GM18873 (cell line): ENCODE measurements at regions not wholly inside any gene's neighbourhood (a gene's known extent, or its start where the extent isn't known, plus 50 kb on each side); places are given as distances from the start of the nearest gene placed in this dataset.
A peak's percentile ranks its signal among the peaks of the same experiment; 100 is the strongest.
"Not testable (repeated sequence)": the region's sequence is repeated elsewhere in the genome, so short reads cannot be mapped to it uniquely, and the experiment has no call there.

Source experiments
- ATAC-seq: cut with Tn5 transposase; IDR thresholded peaks from one replicate; pipeline ENCODE4 v1.9.1; 2021; ENCODE audit warnings: mild to moderate bottlenecking, moderate library complexity, moderate number of reproducible peaks; ENCODE audit not compliant: unreplicated experiment, low FRiP score

DNA sequence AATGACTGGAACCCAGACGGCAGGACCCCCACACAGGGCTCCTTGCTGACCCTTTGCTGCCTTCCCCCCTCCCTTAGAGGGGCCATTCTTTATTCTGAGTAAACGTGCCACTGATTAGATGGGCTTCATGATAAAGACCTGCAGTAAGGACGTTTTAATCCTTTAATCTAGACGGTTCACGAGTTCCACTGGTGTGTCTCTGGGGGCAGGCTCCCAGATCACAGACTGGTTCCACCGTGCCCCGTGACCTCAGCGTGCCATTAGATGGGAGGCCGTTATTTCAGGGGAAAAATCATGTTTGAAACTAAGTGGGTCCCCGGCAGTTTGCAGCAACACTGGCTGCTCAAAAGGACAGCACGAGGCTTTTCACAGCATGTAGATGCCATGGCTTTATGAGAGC, 246.9 kb upstream of the PLGLB2 start:
- ATAC-seq, result not testable (repeated sequence)

DNA sequence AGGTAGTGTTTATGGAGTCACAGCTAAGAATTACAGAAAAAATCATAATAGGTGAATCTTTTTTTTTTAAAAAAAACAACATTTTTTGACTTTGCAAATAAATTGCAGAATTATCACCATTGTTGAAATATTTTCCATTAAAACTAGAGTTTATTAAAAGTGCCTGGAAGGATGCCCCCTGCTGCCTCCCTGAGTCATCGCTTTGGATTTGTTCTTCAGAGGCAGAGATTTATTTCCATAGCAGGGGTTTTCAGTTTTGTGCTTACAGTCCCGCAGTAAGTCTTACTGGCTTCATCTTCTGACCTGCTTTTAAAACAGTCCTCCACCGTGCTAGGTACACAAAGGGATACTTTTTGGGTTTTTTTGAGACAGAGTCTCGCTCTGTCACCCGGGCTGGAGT, 244.9 kb upstream of the PLGLB2 start:
- not testable (repeated sequence) for ATAC-seq

DNA sequence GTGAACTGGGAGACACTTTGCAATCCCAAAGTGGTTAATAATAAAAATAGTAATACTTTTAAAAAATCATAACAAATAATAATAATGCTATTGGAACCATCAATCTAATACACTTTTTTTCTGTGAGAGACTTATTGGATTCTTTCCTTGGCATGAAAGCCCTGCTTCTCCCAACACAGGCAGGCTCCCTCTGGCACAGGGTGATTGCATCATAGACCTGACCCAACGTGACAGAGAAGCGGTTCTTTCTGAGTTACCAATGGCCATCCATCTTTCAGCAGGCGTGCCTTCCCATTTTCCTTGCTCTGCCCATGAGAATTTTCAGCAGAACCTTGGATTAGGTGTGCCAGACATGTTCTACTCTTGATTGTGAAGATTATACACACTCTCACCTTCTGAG, 242.6 kb upstream of the PLGLB2 start:
- not testable (repeated sequence) for ATAC-seq

GRCh38 chr2:87505909-87506308, 242.0 kb upstream of the PLGLB2 start:
- ATAC-seq, result not testable (repeated sequence)

- ATAC-seq, result not testable (repeated sequence)
These were observed 240.2 kb upstream of the PLGLB2 start for GRCh38 chr2:87507378-87508348.

GRCh38 chr2:87511195-87511778, 236.6 kb upstream of the PLGLB2 start:
- ATAC-seq, result not testable (repeated sequence)

- not testable (repeated sequence) for ATAC-seq
These were observed 234.9 kb upstream of the PLGLB2 start for GRCh38 chr2:87512864-87513530.

GRCh38 chr2:87514034-87514433, 233.9 kb upstream of the PLGLB2 start:
- peak; percentile 62 for ATAC-seq

DNA sequence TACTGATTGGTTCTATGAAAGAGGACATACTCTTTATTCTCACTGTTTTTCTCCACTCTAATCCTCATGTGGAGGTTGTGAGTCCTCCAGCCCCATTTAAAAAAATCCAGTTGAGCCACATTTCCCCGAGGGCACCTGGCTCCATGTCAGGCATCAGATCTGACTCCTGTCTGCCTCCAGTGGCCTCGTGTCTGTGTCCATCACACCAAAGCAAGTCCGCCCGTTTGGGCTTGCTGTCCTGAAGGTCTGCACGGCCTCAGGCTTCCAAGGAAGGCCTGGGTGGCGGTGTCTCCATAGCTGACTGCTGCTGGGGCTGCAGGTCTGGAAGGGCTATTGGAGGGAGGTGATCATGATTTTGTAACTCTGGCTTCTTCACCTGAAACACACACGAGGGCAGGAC, 233.4 kb upstream of the PLGLB2 start:
- not testable (repeated sequence) for ATAC-seq

- ATAC-seq, result not testable (repeated sequence)
These were observed 232.7 kb upstream of the PLGLB2 start for GRCh38 chr2:87515226-87515625.

DNA sequence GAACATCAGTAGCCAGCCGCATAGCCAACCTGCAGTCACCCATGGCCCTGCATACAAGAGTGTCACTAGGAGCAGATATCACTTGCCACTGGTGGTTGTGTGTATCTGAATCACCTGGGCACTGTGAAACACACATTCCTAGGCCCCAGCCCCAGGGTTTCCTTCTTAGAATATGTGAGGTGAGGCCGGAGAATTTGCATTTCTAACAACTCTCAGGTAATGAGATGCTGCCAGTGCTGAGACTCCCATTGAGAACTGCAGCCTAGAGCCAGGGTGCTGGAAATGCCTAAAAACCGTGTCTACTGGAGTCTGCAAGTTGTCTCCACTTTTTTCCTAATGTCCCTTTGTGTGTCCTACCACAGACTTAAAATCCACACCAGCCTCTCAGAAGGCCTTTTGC, 232.0 kb upstream of the PLGLB2 start:
- not testable (repeated sequence) for ATAC-seq

GRCh38 chr2:87516369-87516967, 231.4 kb upstream of the PLGLB2 start:
- not testable (repeated sequence) for ATAC-seq

DNA sequence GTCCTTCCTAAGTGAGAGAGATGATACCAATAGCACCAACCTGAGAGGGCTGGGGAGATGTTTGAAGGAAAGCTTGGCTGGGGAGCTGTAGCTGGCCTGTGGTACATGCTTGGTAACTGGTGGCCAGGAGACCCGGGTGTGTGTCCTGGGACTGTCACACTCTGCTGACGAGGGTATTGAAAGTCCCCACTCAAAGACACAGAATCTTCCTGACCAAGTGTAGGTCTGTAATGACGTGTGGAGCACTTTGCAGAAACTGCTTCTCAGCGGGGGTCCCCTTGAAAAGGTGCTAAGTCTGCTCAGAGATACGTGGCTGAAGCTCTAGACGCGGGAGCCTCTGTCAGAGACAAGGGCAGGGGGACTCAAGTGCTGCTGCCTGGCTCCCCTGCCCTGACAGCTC, 230.4 kb upstream of the PLGLB2 start:
- not testable (repeated sequence) for ATAC-seq

- not testable (repeated sequence) for ATAC-seq
These were observed 229.8 kb upstream of the PLGLB2 start for GRCh38 chr2:87518066-87518465.

GRCh38 chr2:87518547-87518946, 229.3 kb upstream of the PLGLB2 start:
- ATAC-seq, result not testable (repeated sequence)

- peak; percentile 46 for ATAC-seq
These were observed 228.5 kb upstream of the PLGLB2 start for GRCh38 chr2:87519158-87520011.

- ATAC-seq, result peak; percentile 49
These were observed 226.8 kb upstream of the PLGLB2 start for GRCh38 chr2:87521057-87521456.

- ATAC-seq, result not testable (repeated sequence)
These were observed 226.4 kb upstream of the PLGLB2 start for GRCh38 chr2:87521489-87521888.

DNA sequence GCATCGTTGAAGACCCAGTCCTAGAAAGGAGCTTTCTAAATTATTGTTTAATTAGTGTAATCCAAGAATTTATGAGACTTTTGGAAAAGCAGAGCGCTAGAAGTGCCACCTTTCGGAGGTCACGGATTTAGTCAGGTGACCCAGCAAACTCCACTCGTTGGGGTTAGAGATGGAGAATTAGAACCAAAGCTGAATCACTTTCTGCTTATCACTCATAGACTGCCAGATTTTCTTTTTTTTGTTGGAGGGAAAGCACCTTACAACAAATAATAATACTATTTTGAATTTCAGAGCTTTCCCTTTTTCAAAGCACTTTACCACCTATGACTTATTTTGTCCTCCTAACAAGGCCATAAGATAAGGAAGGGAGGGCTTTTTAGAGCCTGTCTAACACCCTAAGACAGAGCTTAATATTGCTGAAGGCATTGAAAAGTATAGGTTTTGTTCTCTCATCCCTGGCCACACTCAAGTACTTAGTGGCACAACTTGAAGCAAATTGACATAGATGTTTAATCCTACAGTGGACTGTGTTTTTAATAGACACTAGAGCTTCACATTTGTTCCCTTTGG, 223.2 kb upstream of the PLGLB2 start:
- not testable (repeated sequence) for ATAC-seq
